Right atrium auricular region (tissue), 2 donors: ENCODE measurements at regions not wholly inside any gene's neighbourhood (a gene's known extent, or its start where the extent isn't known, plus 50 kb on each side); places are given as distances from the start of the nearest gene placed in this dataset.

Experiments
- DNase-seq: peaks from one replicate; pipeline ENCODE4 v3.0.0-alpha.2; 2019; ENCODE audit warnings: low spot score
- H3K27ac ChIP-seq, 2 donors: fragments of 200-600 bp; sonication (generic); 1 replicate in 1 of 2; 2 replicates in 1 of 2; pipeline ENCODE4 v1.5.1; 2016 to 2019
- H3K27me3 ChIP-seq, 2 donors: fragments of 200-600 bp; sonication (generic); one replicate each; pipeline versions ENCODE4 v1.5.1 to v1.6.0; 2017 to 2019
- H3K36me3 ChIP-seq: fragments of 200-600 bp; sonication (generic); one replicate; pipeline ENCODE4 v1.5.1; 2016
- H3K4me1 ChIP-seq, 2 donors: fragments of 200-600 bp; sonication (generic); one replicate each; pipeline versions ENCODE4 v1.5.1 to v1.6.0; 2017 to 2019
- H3K4me3 ChIP-seq, 2 donors: fragments of 200-600 bp; sonication (generic); 1 replicate in 1 of 2; 2 replicates in 1 of 2; pipeline ENCODE4 v1.5.1; 2017 to 2019; ENCODE audit warnings: mild to moderate bottlenecking in 1 of 2, moderate library complexity in 1 of 2
- H3K9me3 ChIP-seq, 2 donors: fragments of 200-600 bp; sonication (generic); one replicate each; pipeline ENCODE4 v1.5.1; 2019
- TF ChIP-seq, protein P1 (sequence below), 2 donors: fragments of 200-600 bp; sonication (generic); IDR thresholded peaks; one replicate each; pipeline ENCODE4 v1.5.1; 2019; ENCODE audit warnings: antibody characterized with exemption in 2 of 2

- Histone ChIP-seq H3K4me1 (peaks cover 0 to 15% of the 10 kb centered on the region in 2 donors), H3K36me3 (no peaks in the 10 kb centered on the region), H3K27ac (no peak overlapping the region), H3K27me3 (no peaks in the 10 kb centered on the region), H3K9me3 (peaks cover 0 to 8% of the 10 kb centered on the region in 2 donors), H3K4me3 (no peak overlapping the region)
- no peak for DNase-seq
- TF ChIP-seq, protein P1, sequence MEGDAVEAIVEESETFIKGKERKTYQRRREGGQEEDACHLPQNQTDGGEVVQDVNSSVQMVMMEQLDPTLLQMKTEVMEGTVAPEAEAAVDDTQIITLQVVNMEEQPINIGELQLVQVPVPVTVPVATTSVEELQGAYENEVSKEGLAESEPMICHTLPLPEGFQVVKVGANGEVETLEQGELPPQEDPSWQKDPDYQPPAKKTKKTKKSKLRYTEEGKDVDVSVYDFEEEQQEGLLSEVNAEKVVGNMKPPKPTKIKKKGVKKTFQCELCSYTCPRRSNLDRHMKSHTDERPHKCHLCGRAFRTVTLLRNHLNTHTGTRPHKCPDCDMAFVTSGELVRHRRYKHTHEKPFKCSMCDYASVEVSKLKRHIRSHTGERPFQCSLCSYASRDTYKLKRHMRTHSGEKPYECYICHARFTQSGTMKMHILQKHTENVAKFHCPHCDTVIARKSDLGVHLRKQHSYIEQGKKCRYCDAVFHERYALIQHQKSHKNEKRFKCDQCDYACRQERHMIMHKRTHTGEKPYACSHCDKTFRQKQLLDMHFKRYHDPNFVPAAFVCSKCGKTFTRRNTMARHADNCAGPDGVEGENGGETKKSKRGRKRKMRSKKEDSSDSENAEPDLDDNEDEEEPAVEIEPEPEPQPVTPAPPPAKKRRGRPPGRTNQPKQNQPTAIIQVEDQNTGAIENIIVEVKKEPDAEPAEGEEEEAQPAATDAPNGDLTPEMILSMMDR (IDR thresholded peaks at IDR 0.05) = no peak
Measured at GRCh38 chr14:66036547-66036946, 449.6 kb upstream of the CCDC196 start.

DNA sequence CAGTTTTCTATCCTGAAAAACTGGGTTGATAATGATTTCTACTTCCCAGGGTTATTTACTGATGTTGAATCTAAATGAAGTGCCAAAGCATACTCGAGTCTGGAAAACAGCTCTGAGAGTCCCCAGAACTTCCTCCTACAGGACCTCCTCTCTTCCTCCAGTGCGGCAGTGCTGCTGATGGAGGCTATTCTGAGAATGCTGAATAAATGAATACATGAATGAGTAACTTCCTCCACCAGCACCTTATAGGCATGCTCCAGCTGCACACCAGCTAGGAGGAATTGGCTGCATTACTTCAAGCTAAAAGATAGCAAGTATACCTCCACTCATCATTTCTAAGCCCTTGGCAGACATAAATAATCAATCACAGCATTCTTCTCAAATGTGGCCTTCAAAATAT, 448.8 kb upstream of the CCDC196 start:
- TF ChIP-seq, protein P1 (IDR thresholded peaks at IDR 0.05) = no peak
- Histone ChIP-seq H3K27ac (no peak overlapping the region), H3K9me3 (peaks cover 0 to 5% of the 10 kb centered on the region in 2 donors), H3K4me1 (peaks cover 0 to 15% of the 10 kb centered on the region in 2 donors), H3K27me3 (no peaks in the 10 kb centered on the region), H3K4me3 (no peak overlapping the region), H3K36me3 (no peaks in the 10 kb centered on the region)
- no peak for DNase-seq

DNA sequence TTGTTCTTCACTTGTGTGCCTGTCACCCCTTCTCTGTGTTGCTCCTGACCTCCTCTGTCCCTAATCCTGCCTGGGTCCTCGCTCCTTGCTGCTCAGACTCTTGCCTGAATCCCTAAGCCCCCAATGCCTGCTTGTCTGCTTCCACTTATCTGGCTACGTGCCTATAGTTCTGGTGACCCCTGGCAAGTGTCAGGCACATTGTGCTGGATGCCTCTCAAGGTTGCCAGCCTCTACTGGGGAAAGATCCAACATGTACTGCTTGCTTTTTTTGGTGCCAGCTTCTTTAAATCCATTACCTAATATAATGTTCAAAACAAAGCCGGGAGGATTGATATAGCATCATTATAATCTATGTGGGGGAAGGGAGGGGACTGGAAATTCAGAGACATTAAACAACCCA, 448.0 kb upstream of the CCDC196 start:
- Histone ChIP-seq H3K27ac (peak overlapping the region; percentile 6 to 41), H3K27me3 (no peaks in the 10 kb centered on the region), H3K36me3 (no peaks in the 10 kb centered on the region), H3K4me3 (no peak overlapping the region), H3K9me3 (no peaks in the 10 kb centered on the region), H3K4me1 (peaks cover 0 to 15% of the 10 kb centered on the region in 2 donors)
- DNase-seq = no peak
- TF ChIP-seq, protein P1 (IDR thresholded peaks at IDR 0.05) = no peak

GRCh38 chr14:66038618-66039017, 447.6 kb upstream of the CCDC196 start:
- H3K4me1 ChIP-seq = peaks cover 0 to 15% of the 10 kb centered on the region in 2 donors
- H3K27me3 ChIP-seq = no peaks in the 10 kb centered on the region
- no peak overlapping the region for H3K4me3 ChIP-seq
- peak; percentile 60 for DNase-seq
- TF ChIP-seq, protein P1 (IDR thresholded peaks at IDR 0.05) = no peak
- H3K27ac ChIP-seq = peak overlapping the region in 1 of 2 donors; percentile 41
- no peaks in the 10 kb centered on the region for H3K9me3 ChIP-seq
- no peaks in the 10 kb centered on the region for H3K36me3 ChIP-seq

DNA sequence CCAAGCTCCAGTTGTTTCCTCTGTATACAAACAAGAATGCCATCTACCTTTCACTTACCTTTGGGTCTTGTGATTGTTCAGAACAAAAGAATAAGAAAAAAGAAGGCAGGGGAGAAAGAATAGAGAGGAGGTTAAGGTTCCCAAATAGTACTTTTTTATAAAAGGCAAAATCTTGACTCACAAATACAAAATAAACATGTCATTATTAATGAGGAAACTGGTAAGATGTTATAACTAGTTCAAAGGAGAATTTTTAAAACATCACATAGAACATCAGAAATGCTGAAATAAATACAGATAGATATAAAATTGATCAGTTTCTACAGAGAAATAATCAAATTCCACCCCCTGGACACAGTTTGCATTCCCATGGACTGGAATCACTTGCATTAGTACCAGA, 446.7 kb upstream of the CCDC196 start:
- Histone ChIP-seq H3K36me3 (no peaks in the 10 kb centered on the region), H3K27ac (no peak overlapping the region), H3K9me3 (no peaks in the 10 kb centered on the region), H3K4me3 (no peak overlapping the region), H3K4me1 (peaks cover 0 to 18% of the 10 kb centered on the region in 2 donors), H3K27me3 (no peaks in the 10 kb centered on the region)
- TF ChIP-seq, protein P1 (IDR thresholded peaks at IDR 0.05) = no peak
- DNase-seq = no peak

GRCh38 chr14:66041582-66041981, 444.6 kb upstream of the CCDC196 start:
- TF ChIP-seq, protein P1 (IDR thresholded peaks at IDR 0.05) = no peak
- H3K4me3 ChIP-seq = no peak overlapping the region
- H3K27ac ChIP-seq = no peak overlapping the region
- H3K36me3 ChIP-seq = no peaks in the 10 kb centered on the region
- H3K27me3 ChIP-seq = no peaks in the 10 kb centered on the region
- no peaks in the 10 kb centered on the region for H3K9me3 ChIP-seq
- peaks cover 0 to 39% of the 10 kb centered on the region in 2 donors for H3K4me1 ChIP-seq
- no peak for DNase-seq
